ENCODE measurements at regions not wholly inside any gene's neighbourhood (a gene's known extent, or its start where the extent isn't known, plus 50 kb on each side); places are given as distances from the start of the nearest gene placed in this dataset.

DNA sequence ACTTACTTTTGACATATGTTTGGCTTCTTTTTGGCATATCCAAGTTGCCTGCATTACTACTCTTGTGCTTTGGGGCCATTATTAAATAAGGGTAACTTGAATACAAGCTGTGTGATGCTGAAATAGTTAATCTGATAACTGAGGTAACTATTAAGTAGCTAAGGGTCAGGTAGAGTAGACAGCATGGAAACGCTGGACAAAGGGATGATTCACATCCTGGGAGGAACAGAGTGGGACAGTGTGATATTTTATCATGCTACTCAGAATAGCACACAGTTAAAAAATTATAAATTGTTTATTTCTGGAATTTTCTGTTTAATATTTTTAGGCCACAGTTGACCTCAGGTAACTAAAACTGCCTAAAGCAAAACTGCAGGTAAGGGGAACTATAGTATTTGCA is 483.9 kb downstream of the RFPL4B start:
- H3K4me3 ChIP-seq (ENCODE audit: low read depth, low read length) = no peak overlapping the region
- no peaks in the 10 kb centered on the region for H3K27me3 ChIP-seq (ENCODE audit: insufficient read depth, low read depth, severe bottlenecking)
- no peaks in the 10 kb centered on the region for H3K36me3 ChIP-seq
- no peak for DNase-seq
- no peaks in the 10 kb centered on the region for H3K9me3 ChIP-seq (ENCODE audit: severe bottlenecking)
- TF ChIP-seq, protein P1, sequence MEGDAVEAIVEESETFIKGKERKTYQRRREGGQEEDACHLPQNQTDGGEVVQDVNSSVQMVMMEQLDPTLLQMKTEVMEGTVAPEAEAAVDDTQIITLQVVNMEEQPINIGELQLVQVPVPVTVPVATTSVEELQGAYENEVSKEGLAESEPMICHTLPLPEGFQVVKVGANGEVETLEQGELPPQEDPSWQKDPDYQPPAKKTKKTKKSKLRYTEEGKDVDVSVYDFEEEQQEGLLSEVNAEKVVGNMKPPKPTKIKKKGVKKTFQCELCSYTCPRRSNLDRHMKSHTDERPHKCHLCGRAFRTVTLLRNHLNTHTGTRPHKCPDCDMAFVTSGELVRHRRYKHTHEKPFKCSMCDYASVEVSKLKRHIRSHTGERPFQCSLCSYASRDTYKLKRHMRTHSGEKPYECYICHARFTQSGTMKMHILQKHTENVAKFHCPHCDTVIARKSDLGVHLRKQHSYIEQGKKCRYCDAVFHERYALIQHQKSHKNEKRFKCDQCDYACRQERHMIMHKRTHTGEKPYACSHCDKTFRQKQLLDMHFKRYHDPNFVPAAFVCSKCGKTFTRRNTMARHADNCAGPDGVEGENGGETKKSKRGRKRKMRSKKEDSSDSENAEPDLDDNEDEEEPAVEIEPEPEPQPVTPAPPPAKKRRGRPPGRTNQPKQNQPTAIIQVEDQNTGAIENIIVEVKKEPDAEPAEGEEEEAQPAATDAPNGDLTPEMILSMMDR (IDR thresholded peaks at IDR 0.05; ENCODE audit: low read depth, low read length) = no peak
- no peak overlapping the region for H3K27ac ChIP-seq

DNA sequence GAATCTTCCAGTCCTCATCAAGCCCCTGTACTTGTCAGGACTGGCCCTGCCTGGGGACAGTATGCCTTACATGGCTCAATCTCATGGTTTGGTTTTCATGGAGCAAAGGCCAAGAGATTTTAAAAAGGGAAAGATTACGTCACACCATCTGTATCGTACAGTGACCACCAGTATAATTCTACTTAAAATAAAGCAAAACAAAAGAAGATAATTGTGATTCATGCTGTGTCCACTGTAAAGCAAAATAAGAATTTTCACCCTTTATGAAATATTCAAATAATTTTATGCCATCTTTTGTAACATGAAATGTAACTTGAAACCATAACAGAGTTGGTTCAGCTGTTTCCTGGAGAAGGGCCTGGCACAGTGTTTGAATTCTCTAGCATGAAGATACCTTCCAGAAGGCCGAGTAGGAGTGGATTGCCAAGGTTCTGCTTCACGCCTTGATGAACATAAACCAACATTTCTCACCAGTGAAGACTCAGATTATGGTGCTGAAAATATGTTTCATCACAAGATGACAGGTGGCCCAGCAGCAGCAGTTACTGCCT is 486.5 kb downstream of the RFPL4B start:
- no peak for DNase-seq
- Histone ChIP-seq H3K4me3 (ENCODE audit: low read depth, low read length) (no peak overlapping the region), H3K9me3 (ENCODE audit: severe bottlenecking) (no peaks in the 10 kb centered on the region), H3K27ac (no peak overlapping the region), H3K36me3 (no peaks in the 10 kb centered on the region), H3K27me3 (ENCODE audit: insufficient read depth, low read depth, severe bottlenecking) (no peaks in the 10 kb centered on the region)
- TF ChIP-seq, protein P1 (IDR thresholded peaks at IDR 0.05; ENCODE audit: low read depth, low read length) = no peak

DNA sequence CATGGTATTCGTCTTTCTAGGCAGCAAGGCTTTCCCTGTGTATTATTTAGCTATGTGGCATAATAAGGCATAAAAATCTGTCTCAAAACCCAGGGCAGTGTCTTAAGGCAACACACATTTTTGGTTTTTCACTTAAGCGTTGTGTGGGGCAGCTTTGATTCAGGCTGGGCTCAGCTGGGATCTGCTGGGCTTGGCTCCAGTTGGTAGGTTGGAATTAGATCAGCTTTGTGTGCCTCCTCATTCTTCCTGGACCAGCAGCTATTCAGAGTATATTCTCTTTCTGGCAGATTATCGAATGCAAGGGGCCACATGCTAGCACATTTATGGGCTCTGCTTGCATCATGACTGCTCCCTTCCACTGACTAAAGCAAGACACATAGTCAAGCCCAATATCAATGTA is 487.9 kb downstream of the RFPL4B start:
- no peak for DNase-seq
- H3K4me3 ChIP-seq (ENCODE audit: low read depth, low read length) = no peak overlapping the region
- H3K27ac ChIP-seq = no peak overlapping the region
- H3K9me3 ChIP-seq (ENCODE audit: severe bottlenecking) = no peaks in the 10 kb centered on the region
- no peaks in the 10 kb centered on the region for H3K27me3 ChIP-seq (ENCODE audit: insufficient read depth, low read depth, severe bottlenecking)
- no peaks in the 10 kb centered on the region for H3K36me3 ChIP-seq
- TF ChIP-seq, protein P1 (IDR thresholded peaks at IDR 0.05; ENCODE audit: low read depth, low read length) = no peak

DNA sequence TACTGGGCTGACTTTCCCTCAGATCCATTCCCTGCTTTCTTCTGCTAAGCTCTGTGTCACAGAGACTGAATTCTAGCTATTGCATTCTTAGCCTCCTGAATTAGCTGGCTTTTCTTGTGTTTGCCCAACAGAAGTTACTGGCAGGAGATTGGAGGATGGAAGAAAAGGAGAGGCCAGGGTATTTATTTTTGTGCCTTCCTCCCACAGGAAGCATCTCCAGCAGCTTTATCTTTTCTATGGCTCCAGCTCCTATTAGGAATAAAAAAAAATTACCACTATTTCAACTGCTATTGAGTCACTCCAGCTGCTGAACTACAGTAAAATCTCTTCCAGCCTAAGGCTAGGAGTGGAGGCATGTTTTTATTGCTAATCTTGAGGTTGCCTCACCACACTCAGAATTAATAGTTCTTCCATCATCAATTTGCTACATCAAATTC is 492.4 kb downstream of the RFPL4B start:
- TF ChIP-seq, protein P1 (IDR thresholded peaks at IDR 0.05; ENCODE audit: low read depth, low read length) = no peak
- DNase-seq = no peak

DNA sequence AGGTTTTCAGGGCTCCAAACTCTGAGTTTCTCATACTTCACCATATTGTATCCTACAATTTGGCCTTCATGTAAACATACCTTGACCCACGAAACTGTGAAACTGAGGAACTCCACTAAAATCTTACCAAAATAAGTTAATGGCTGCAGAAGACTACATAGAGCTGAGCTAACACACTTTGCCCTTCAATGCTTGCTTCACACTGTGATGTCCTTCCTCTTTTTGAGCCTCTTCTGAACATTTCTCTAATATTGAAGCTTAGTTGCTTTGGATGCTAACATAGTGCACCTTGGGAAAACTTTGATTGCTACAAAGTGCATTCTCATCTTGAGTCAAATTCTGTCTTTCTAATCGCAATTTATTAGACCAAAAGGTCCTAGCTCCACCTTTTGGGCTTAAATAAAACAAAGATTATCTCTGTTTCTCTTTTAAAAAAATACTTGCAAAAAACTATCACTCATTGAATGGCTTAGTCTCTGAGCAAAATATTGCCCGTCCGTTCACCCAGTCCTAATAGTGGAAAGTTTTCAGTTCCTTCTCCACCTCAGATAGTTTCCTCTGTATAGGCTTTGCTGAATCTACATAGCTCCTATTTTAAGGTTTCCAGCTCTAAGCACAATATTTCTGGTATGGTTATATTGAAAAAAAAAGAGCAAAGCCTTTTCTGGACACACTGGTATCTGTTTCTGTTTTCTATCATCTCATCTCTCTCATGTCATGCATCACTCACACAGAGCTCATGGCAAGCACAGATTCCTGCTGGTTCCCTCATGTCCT is 494.6 kb downstream of the RFPL4B start:
- H3K27me3 ChIP-seq (ENCODE audit: insufficient read depth, low read depth, severe bottlenecking) = no peaks in the 10 kb centered on the region
- H3K36me3 ChIP-seq = no peaks in the 10 kb centered on the region
- H3K27ac ChIP-seq = no peak overlapping the region
- H3K4me3 ChIP-seq (ENCODE audit: low read depth, low read length) = no peak overlapping the region
- TF ChIP-seq, protein P1 (IDR thresholded peaks at IDR 0.05; ENCODE audit: low read depth, low read length) = no peak
- no peak for DNase-seq
- H3K9me3 ChIP-seq (ENCODE audit: severe bottlenecking) = no peaks in the 10 kb centered on the region

More for the DNA sequence above, 492.4 kb downstream of the RFPL4B start:
- Histone ChIP-seq H3K4me3 (ENCODE audit: low read depth, low read length) (no peak overlapping the region), H3K27ac (no peak overlapping the region), H3K36me3 (no peaks in the 10 kb centered on the region), H3K27me3 (ENCODE audit: insufficient read depth, low read depth, severe bottlenecking) (no peaks in the 10 kb centered on the region), H3K9me3 (ENCODE audit: severe bottlenecking) (no peaks in the 10 kb centered on the region)

Data from WERI-Rb-1 (cell line).